GM12864 (cell line): ENCODE measurements at regions not wholly inside any gene's neighbourhood (a gene's known extent, or its start where the extent isn't known, plus 50 kb on each side); places are given as distances from the start of the nearest gene placed in this dataset.

Experiments
- DNase-seq: peaks from one replicate; pipeline ENCODE4 v3.0.0-alpha.2; 2011; ENCODE audit warnings: low read depth
- H3K4me3 ChIP-seq: 2 replicates; pipeline ENCODE4 v1.5.1; 2011; ENCODE audit warnings: mild to moderate bottlenecking, low read depth, low read length, control low read depth
- CTCF ChIP-seq: IDR thresholded peaks from 2 replicates; pipeline ENCODE4 v1.5.1; 2011; ENCODE audit warnings: low read depth, mild to moderate bottlenecking, moderate library complexity, low read length, control low read depth, inconsistent platforms; ENCODE audit errors: missing control alignments

GRCh38 chr9:13715430-13715829 is 435.9 kb upstream of the MPDZ start:
- no peak overlapping the region for H3K4me3 ChIP-seq
- TF ChIP-seq CTCF, result no peak
- DNase-seq, result no peak

GRCh38 chr9:13707612-13708576 is 428.4 kb upstream of the MPDZ start:
- no peak for DNase-seq
- no peak for TF ChIP-seq CTCF
- H3K4me3 ChIP-seq, result no peak overlapping the region

- no peak overlapping the region for H3K4me3 ChIP-seq
- TF ChIP-seq CTCF, result no peak
- DNase-seq, result no peak
Measured at GRCh38 chr9:13705918-13706317, 426.4 kb upstream of the MPDZ start.

GRCh38 chr9:13705373-13705772 is 425.9 kb upstream of the MPDZ start:
- no peak for TF ChIP-seq CTCF
- DNase-seq, result no peak
- H3K4me3 ChIP-seq, result no peak overlapping the region

- H3K4me3 ChIP-seq, result no peak overlapping the region
- no peak for DNase-seq
- TF ChIP-seq CTCF, result no peak
Measured at GRCh38 chr9:13690595-13690994, 411.1 kb upstream of the MPDZ start.

- no peak for TF ChIP-seq CTCF
- DNase-seq, result no peak
- H3K4me3 ChIP-seq, result no peak overlapping the region
Measured at GRCh38 chr9:13689925-13690324, 410.4 kb upstream of the MPDZ start.
